ENCODE measurements at regions not wholly inside any gene's neighbourhood (a gene's known extent, or its start where the extent isn't known, plus 50 kb on each side); places are given as distances from the start of the nearest gene placed in this dataset.

DNA sequence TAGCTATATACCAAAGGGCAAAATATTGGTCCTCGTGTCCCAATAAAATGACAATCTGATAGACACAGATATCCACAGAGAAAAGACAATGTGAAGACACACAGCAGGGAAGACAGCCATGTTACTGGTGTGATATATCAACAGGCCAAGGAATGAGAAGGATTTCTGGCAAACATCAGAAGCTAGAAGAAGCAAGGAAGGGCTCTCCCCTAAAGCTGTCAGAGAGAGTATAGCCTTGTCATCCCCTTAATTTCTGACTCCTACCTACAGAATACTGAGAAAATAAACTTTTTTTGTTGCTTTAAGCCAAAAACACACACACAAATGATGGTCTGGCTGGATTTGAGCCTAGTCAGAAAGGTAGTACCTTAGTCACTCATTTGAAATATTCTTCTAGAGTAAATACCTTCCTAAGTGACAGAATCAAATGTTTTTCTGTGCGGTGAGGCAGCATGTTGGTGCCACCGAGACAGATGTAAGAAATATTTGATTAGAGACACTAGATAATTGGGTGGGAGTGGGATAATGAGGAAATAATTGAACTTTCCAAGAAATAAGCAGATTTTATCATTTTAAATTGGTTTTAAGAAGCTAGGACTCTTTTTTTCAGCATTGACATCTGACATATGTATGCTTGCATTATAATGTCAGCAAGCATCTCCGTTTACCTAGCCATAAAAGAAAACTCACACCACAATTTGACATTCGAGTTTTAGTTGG is 123.4 kb upstream of the TFAP2D start:
- H3K27ac Mint-ChIP-seq (ENCODE audit: unreplicated experiment) = no peak overlapping the region
- no peaks in the 10 kb centered on the region for H3K9me3 Mint-ChIP-seq (ENCODE audit: unreplicated experiment)
- no peaks in the 10 kb centered on the region for H3K36me3 Mint-ChIP-seq (ENCODE audit: low read depth, unreplicated experiment)
- no peaks in the 10 kb centered on the region for H3K4me1 Mint-ChIP-seq (ENCODE audit: unreplicated experiment)
- no peaks in the 10 kb centered on the region for H3K27me3 Mint-ChIP-seq (ENCODE audit: unreplicated experiment)
- no peak for DNase-seq (ENCODE audit: low spot score)
- TF ChIP-seq, protein P1, sequence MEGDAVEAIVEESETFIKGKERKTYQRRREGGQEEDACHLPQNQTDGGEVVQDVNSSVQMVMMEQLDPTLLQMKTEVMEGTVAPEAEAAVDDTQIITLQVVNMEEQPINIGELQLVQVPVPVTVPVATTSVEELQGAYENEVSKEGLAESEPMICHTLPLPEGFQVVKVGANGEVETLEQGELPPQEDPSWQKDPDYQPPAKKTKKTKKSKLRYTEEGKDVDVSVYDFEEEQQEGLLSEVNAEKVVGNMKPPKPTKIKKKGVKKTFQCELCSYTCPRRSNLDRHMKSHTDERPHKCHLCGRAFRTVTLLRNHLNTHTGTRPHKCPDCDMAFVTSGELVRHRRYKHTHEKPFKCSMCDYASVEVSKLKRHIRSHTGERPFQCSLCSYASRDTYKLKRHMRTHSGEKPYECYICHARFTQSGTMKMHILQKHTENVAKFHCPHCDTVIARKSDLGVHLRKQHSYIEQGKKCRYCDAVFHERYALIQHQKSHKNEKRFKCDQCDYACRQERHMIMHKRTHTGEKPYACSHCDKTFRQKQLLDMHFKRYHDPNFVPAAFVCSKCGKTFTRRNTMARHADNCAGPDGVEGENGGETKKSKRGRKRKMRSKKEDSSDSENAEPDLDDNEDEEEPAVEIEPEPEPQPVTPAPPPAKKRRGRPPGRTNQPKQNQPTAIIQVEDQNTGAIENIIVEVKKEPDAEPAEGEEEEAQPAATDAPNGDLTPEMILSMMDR (IDR thresholded peaks at IDR 0.05; ENCODE audit: unreplicated experiment) = no peak
- H3K4me3 Mint-ChIP-seq (ENCODE audit: unreplicated experiment) = no peak overlapping the region

DNA sequence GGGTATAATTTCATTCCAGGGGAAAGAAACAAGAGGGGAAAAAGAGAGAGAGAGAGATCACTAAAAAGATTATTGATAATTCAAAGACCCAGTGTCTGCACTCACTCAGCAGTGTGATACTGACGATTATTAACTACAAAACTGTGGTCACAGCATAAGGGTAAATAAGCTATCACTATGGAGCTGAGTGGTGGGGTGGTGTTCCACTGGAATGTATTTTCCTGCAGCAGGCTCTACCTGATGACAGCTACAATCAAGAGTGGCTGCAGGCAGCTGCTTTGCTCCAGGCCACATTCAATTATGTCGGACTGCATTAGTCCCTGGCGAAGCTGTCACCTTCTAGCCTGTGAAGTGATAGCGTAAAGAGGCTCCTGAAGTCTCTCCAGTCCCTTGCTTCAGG is 122.2 kb upstream of the TFAP2D start:
- DNase-seq (ENCODE audit: low spot score) = no peak

DNA sequence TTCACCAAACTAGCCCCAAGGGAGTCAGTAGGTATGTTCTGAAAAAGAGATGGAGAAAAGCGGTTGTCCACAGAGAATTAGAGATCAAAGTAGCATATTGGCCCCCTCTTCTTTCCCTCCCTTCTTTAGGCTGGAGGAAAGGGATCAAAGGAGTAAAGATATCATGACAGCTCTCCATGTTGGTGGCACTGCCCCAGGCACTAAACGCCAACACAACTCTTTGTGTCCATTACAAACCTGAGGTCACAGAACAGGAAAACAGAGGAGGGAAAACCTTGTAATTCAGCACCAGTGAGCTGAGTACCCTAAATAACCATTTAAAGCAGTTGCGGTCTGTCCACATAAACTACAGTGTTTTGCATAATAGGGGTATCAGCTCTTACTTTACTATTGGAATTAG is 113.0 kb upstream of the TFAP2D start:
- no peak overlapping the region for H3K4me3 Mint-ChIP-seq (ENCODE audit: unreplicated experiment)

More for the DNA sequence above, 122.2 kb upstream of the TFAP2D start:
- Mint-ChIP-seq H3K27me3 (ENCODE audit: unreplicated experiment) (no peaks in the 10 kb centered on the region), H3K36me3 (ENCODE audit: low read depth, unreplicated experiment) (no peaks in the 10 kb centered on the region), H3K4me1 (ENCODE audit: unreplicated experiment) (no peaks in the 10 kb centered on the region), H3K4me3 (ENCODE audit: unreplicated experiment) (no peak overlapping the region), H3K27ac (ENCODE audit: unreplicated experiment) (no peak overlapping the region), H3K9me3 (ENCODE audit: unreplicated experiment) (no peaks in the 10 kb centered on the region)
- TF ChIP-seq, protein P1 (IDR thresholded peaks at IDR 0.05; ENCODE audit: unreplicated experiment) = no peak

DNA sequence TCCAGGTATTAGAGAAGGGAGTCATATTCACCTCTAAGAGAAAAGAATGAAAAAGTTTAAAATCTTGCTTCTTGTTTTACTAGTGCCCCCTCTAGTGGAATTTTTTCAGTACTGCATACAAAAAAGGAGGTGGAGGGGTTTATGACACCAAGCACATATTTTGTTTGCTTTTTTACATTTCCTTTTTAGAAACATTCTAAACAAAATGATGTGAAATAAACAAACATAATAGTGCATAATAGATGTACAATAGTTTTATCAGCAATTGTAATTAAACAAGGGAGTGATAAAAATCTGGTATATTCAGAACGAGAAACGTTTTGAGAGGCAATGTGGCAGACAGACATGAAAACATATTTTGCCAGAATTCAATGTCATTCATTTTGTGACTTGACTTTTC is 111.0 kb upstream of the TFAP2D start:
- peak; percentile 30 for DNase-seq (ENCODE audit: low spot score)
- Mint-ChIP-seq H3K27ac (ENCODE audit: unreplicated experiment) (no peak overlapping the region), H3K9me3 (ENCODE audit: unreplicated experiment) (no peaks in the 10 kb centered on the region), H3K4me3 (ENCODE audit: unreplicated experiment) (no peak overlapping the region), H3K4me1 (ENCODE audit: unreplicated experiment) (peaks cover 6% of the 10 kb centered on the region), H3K36me3 (ENCODE audit: low read depth, unreplicated experiment) (no peaks in the 10 kb centered on the region), H3K27me3 (ENCODE audit: unreplicated experiment) (no peaks in the 10 kb centered on the region)
- TF ChIP-seq, protein P1 (IDR thresholded peaks at IDR 0.05; ENCODE audit: unreplicated experiment) = peak; percentile 99

More for the DNA sequence above, 113.0 kb upstream of the TFAP2D start:
- TF ChIP-seq, protein P1 (IDR thresholded peaks at IDR 0.05; ENCODE audit: unreplicated experiment) = no peak
- Mint-ChIP-seq H3K27ac (ENCODE audit: unreplicated experiment) (no peak overlapping the region), H3K9me3 (ENCODE audit: unreplicated experiment) (no peaks in the 10 kb centered on the region), H3K36me3 (ENCODE audit: low read depth, unreplicated experiment) (no peaks in the 10 kb centered on the region), H3K27me3 (ENCODE audit: unreplicated experiment) (no peaks in the 10 kb centered on the region), H3K4me1 (ENCODE audit: unreplicated experiment) (no peaks in the 10 kb centered on the region)
- no peak for DNase-seq (ENCODE audit: low spot score)

DNA sequence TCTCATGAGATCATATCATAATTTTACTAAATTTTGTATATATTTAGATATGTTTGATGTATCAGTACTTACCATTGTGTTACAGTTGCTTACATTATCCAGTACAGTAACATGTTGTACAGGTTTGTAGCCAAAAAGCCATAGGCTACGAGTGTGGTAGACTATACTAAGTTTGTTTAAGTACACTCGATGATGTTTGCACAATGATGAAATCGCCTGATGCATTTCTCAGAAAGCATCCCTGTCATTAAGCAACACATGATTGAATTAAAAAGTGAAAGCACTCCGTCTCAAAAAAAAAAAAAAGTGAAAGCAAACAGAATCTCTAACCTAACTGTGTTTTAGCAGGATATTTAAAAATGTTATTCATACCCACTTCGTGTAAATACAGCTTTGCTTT is 104.9 kb upstream of the TFAP2D start:
- H3K27ac Mint-ChIP-seq (ENCODE audit: unreplicated experiment) = no peak overlapping the region
- no peaks in the 10 kb centered on the region for H3K36me3 Mint-ChIP-seq (ENCODE audit: low read depth, unreplicated experiment)
- no peaks in the 10 kb centered on the region for H3K27me3 Mint-ChIP-seq (ENCODE audit: unreplicated experiment)
- H3K4me3 Mint-ChIP-seq (ENCODE audit: unreplicated experiment) = no peak overlapping the region
- TF ChIP-seq, protein P1 (IDR thresholded peaks at IDR 0.05; ENCODE audit: unreplicated experiment) = no peak
- peaks cover 6% of the 10 kb centered on the region for H3K4me1 Mint-ChIP-seq (ENCODE audit: unreplicated experiment)
- DNase-seq (ENCODE audit: low spot score) = no peak
- H3K9me3 Mint-ChIP-seq (ENCODE audit: unreplicated experiment) = no peaks in the 10 kb centered on the region

All from endothelial cell (in vitro differentiated cells).